Panc1 (cell line): ENCODE measurements at regions not wholly inside any gene's neighbourhood (a gene's known extent, or its start where the extent isn't known, plus 50 kb on each side); places are given as distances from the start of the nearest gene placed in this dataset.

Experiments
- ATAC-seq: fragments of 200-7000 bp; cut with Tn5 transposase; 2 replicates; pipeline ENCODE4 v1.9.1; 2020; ENCODE audit warnings: mild to moderate bottlenecking, moderate library complexity
- BruUV-seq: library from RNA; stranded (reverse); fragments of 400-500 nt; replicated peaks from 2 replicates; lab custom pipeline; 2021; lab: Mats Ljungman, UMichigan
- CTCF ChIA-PET: fragments of 300-600 bp; sonication (Branson Sonifier 250); formaldehyde crosslinking; loops from one replicate; lab custom pipeline; 2022; ENCODE audit warnings: antibody characterized with exemption; lab: Charles Lee
- POLR2A ChIA-PET: fragments of 300-600 bp; sonication (Branson Sonifier 250); formaldehyde crosslinking; loops from one replicate; lab custom pipeline; 2022; ENCODE audit warnings: antibody characterized with exemption; lab: Charles Lee
- DNase-seq: peaks from one replicate; pipeline ENCODE4 v3.0.0-alpha.2; 2010; ENCODE audit warnings: low read depth, low spot score
- H3K27ac ChIP-seq: 2 replicates; pipeline ENCODE4 v1.5.1; 2011; ENCODE audit warnings: mild to moderate bottlenecking, low read length, inconsistent platforms
- H3K27me3 ChIP-seq: fragments of 200-500 bp; sonication (Bioruptor generic); 2 replicates; pipeline ENCODE4 v1.6.0; 2014; ENCODE audit warnings: low read length, inconsistent platforms; ENCODE audit not compliant: control insufficient read depth, insufficient read depth
- H3K36me3 ChIP-seq: fragments of 200-500 bp; sonication (Bioruptor generic); 2 replicates; pipeline ENCODE4 v1.5.1; 2014; ENCODE audit warnings: inconsistent platforms, mild to moderate bottlenecking, low read length, moderate library complexity; ENCODE audit not compliant: control insufficient read depth, insufficient read depth
- H3K4me1 ChIP-seq: 2 replicates; pipeline ENCODE4 v1.5.1; 2011; ENCODE audit warnings: inconsistent platforms, mild to moderate bottlenecking, low read length, moderate library complexity; ENCODE audit not compliant: control insufficient read depth, insufficient read depth
- H3K4me3 ChIP-seq, 2 experiments: 2 replicates each; pipeline ENCODE4 v1.5.1; 2011 to 2012; ENCODE audit warnings: low read depth in 2 of 2, low read length in 2 of 2, mild to moderate bottlenecking in 2 of 2, inconsistent platforms in 1 of 2, moderate library complexity in 1 of 2
- H3K9me3 ChIP-seq: fragments of 200-500 bp; sonication (Bioruptor generic); 2 replicates; pipeline ENCODE4 v1.5.1; 2014; ENCODE audit warnings: low read depth, mild to moderate bottlenecking, inconsistent platforms, low read length, moderate library complexity; ENCODE audit not compliant: control insufficient read depth, insufficient read depth
- POLR2AphosphoS5 ChIP-seq: IDR thresholded peaks from 2 replicates; pipeline ENCODE4 v1.6.1; 2012; ENCODE audit warnings: mild to moderate bottlenecking, low read depth, low read length, moderate library complexity
- REST ChIP-seq, 2 experiments: IDR thresholded peaks; 2 replicates each; pipeline ENCODE4 v1.6.1; 2011 to 2012; ENCODE audit warnings: low read depth in 2 of 2, control low read depth in 1 of 2, low read length in 1 of 2, mild to moderate bottlenecking in 1 of 2, moderate library complexity in 1 of 2; ENCODE audit not compliant: insufficient read depth in 1 of 2
- SIN3A ChIP-seq: IDR thresholded peaks from 2 replicates; pipeline ENCODE4 v1.6.1; 2012; ENCODE audit warnings: low read depth, mild to moderate bottlenecking, low read length, moderate library complexity, borderline replicate concordance; ENCODE audit not compliant: insufficient read depth
- TCF7L2 ChIP-seq: IDR thresholded peaks from 2 replicates; pipeline ENCODE4 v1.6.1; 2011; ENCODE audit warnings: mild to moderate bottlenecking, low read depth, low read length, inconsistent platforms
- in situ Hi-C: cut with HindIII; loops from 2 replicates; pipeline ENCODE4 v1.10.0; 2016; ENCODE audit warnings: low sequenced_read_pairs, low pct_unique_long_range_greater_than_20kb
- intact Hi-C: fragments of 100-400 bp; cut with micrococcal nuclease; formaldehyde crosslinking; loops from one replicate; pipeline ENCODE4 v1.10.0; 2022; ENCODE audit not compliant: unreplicated experiment
- TF ChIP-seq, protein P1 (sequence below): fragments of 450-650 bp; IDR thresholded peaks from 2 replicates; pipeline ENCODE4 v1.5.1; 2017; ENCODE audit warnings: mild to moderate bottlenecking

DNA sequence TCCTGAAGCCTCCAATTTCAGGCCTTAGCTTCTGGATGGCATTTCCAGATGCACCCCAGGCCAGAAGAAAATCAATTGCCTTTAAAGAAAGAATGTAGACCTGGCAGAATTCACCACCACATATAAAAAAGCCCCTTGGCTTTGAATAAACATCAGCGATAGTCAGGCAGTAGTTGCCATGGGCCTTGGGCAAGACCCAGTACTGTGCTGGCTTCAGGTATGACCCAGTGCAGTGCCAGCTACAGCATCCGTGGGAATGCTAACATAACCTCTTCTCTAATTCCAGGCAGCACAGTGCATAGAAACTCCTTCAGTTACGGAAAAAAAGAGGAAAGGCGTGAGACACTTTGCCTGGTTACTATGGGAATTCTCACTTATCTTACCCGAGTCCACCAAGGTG is 539.6 kb upstream of the LRRTM4 start:
- in situ Hi-C loops (no loop called here), intact Hi-C loops (no loop called here)
- no peak overlapping the region for H3K27ac ChIP-seq
- POLR2A ChIA-PET: no interaction called here
- BruUV-seq: no TSS peak
- no peaks in the 10 kb centered on the region for H3K4me1 ChIP-seq
- ATAC-seq: no peak
- CTCF ChIA-PET: no interaction called here
- H3K36me3 ChIP-seq: no peaks in the 10 kb centered on the region
- no peak for DNase-seq
- H3K9me3 ChIP-seq: no peaks in the 10 kb centered on the region
- no peaks in the 10 kb centered on the region for H3K27me3 ChIP-seq
- TF ChIP-seq, protein P1, sequence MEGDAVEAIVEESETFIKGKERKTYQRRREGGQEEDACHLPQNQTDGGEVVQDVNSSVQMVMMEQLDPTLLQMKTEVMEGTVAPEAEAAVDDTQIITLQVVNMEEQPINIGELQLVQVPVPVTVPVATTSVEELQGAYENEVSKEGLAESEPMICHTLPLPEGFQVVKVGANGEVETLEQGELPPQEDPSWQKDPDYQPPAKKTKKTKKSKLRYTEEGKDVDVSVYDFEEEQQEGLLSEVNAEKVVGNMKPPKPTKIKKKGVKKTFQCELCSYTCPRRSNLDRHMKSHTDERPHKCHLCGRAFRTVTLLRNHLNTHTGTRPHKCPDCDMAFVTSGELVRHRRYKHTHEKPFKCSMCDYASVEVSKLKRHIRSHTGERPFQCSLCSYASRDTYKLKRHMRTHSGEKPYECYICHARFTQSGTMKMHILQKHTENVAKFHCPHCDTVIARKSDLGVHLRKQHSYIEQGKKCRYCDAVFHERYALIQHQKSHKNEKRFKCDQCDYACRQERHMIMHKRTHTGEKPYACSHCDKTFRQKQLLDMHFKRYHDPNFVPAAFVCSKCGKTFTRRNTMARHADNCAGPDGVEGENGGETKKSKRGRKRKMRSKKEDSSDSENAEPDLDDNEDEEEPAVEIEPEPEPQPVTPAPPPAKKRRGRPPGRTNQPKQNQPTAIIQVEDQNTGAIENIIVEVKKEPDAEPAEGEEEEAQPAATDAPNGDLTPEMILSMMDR: no peak
- no peak overlapping the region for H3K4me3 ChIP-seq

- in situ Hi-C loops: no loop called here
Observed at GRCh38 chr2:78063246-78064020, 541.3 kb upstream of the LRRTM4 start.

More at GRCh38 chr2:78063246-78064020, 541.3 kb upstream of the LRRTM4 start:
- ChIA-PET POLR2A (no interaction called here), CTCF (no interaction called here)
- ATAC-seq (no peak), DNase-seq (no peak)
- TF ChIP-seq SIN3A (no peak), POLR2AphosphoS5 (no peak), REST (IDR thresholded peaks at IDR 0.05; ENCODE audit: insufficient read depth in 1 of 2, low read depth in 2 of 2, low read length in 1 of 2) (no peak), TCF7L2 (no peak)
- TF ChIP-seq, protein P1: no peak
- Histone ChIP-seq H3K4me1 (no peaks in the 10 kb centered on the region), H3K27me3 (no peaks in the 10 kb centered on the region), H3K9me3 (no peaks in the 10 kb centered on the region; the same call in 1 of the 2 replicates), H3K27ac (no peak overlapping the region), H3K4me3 (no peak overlapping the region), H3K36me3 (no peaks in the 10 kb centered on the region)
- intact Hi-C loops: no loop called here
- no TSS peak for BruUV-seq
